SK-N-SH treated with all-trans-retinoic acid at 6 μM for 48 hours (cell line): ENCODE measurements at regions not wholly inside any gene's neighbourhood (a gene's known extent, or its start where the extent isn't known, plus 50 kb on each side); places are given as distances from the start of the nearest gene placed in this dataset.

Experiments
- ATAC-seq: fragments of 200-7000 bp; cut with Tn5 transposase; 3 replicates; pipeline ENCODE4 v1.9.1; 2020; ENCODE audit warnings: mild to moderate bottlenecking, moderate library complexity
- CSDC2 ChIP-seq: fragments of 250-450 bp; sonication (Bioruptor Pico); IDR thresholded peaks from 2 replicates; pipeline ENCODE4 v1.5.0; 2020; ENCODE audit warnings: mild to moderate bottlenecking, moderate library complexity
- ISL1 ChIP-seq: fragments of 250-450 bp; sonication (Bioruptor Pico); IDR thresholded peaks from 2 replicates; pipeline ENCODE4 v2.1.2; 2022; ENCODE audit warnings: mild to moderate bottlenecking, moderate library complexity
- OSR1 ChIP-seq: fragments of 250-450 bp; sonication (Bioruptor Pico); IDR thresholded peaks from 2 replicates; pipeline ENCODE4 v1.8.0; 2022; ENCODE audit warnings: moderate library complexity, mild to moderate bottlenecking, inconsistent platforms
- PPARA ChIP-seq: fragments of 250-450 bp; sonication (Bioruptor Pico); IDR thresholded peaks from 2 replicates; pipeline ENCODE4 v1.5.0; 2020; ENCODE audit warnings: mild to moderate bottlenecking, borderline replicate concordance
- RARB ChIP-seq: fragments of 250-450 bp; sonication (Bioruptor Pico); IDR thresholded peaks from 2 replicates; pipeline ENCODE4 v1.8.0; 2021; ENCODE audit warnings: mild to moderate bottlenecking, moderate library complexity
- SNAI2 ChIP-seq: fragments of 250-450 bp; sonication (Bioruptor Pico); IDR thresholded peaks from 2 replicates; pipeline ENCODE4 v1.5.0; 2020; ENCODE audit warnings: mild to moderate bottlenecking, moderate library complexity
- TCF4 ChIP-seq: fragments of 250-450 bp; sonication (Bioruptor Pico); IDR thresholded peaks from 2 replicates; pipeline ENCODE4 v1.8.0; 2021; ENCODE audit warnings: mild to moderate bottlenecking, moderate library complexity, borderline replicate concordance
- ZC3H10 ChIP-seq: fragments of 250-450 bp; sonication (Bioruptor Pico); IDR thresholded peaks from 2 replicates; pipeline ENCODE4 v1.5.1; 2021; ENCODE audit warnings: mild to moderate bottlenecking, moderate library complexity
- ZFP30 ChIP-seq: fragments of 450-650 bp; formaldehyde crosslinking; IDR thresholded peaks from 2 replicates; pipeline ENCODE4 v1.5.0; 2022; ENCODE audit warnings: mild to moderate bottlenecking, moderate library complexity
- ZNF565 ChIP-seq: fragments of 450-650 bp; formaldehyde crosslinking; conservative IDR thresholded peaks from 2 replicates; pipeline ENCODE4 v1.5.0; 2020; ENCODE audit warnings: low read depth, mild to moderate bottlenecking, moderate library complexity
- TF ChIP-seq, protein P1 (sequence below): fragments of 250-450 bp; sonication (Bioruptor Pico); IDR thresholded peaks from 2 replicates; pipeline ENCODE4 v1.5.1; 2021; ENCODE audit warnings: mild to moderate bottlenecking, moderate library complexity
- TF ChIP-seq, protein P2 (sequence below): fragments of 250-450 bp; sonication (Bioruptor Pico); IDR thresholded peaks from 2 replicates; pipeline ENCODE4 v1.8.0; 2021; ENCODE audit warnings: low read depth, mild to moderate bottlenecking, moderate library complexity, borderline replicate concordance
- TF ChIP-seq, protein P3 (sequence below): fragments of 250-450 bp; sonication (Bioruptor Pico); IDR thresholded peaks from 2 replicates; pipeline ENCODE4 v1.5.0; 2020; ENCODE audit warnings: mild to moderate bottlenecking, moderate library complexity
- TF ChIP-seq, protein P4 (sequence below): fragments of 250-450 bp; sonication (Bioruptor Pico); IDR thresholded peaks from 2 replicates; pipeline ENCODE4 v1.5.1; 2020; ENCODE audit warnings: low read depth, mild to moderate bottlenecking, moderate library complexity
- TF ChIP-seq, protein P5 (sequence below): fragments of 250-450 bp; sonication (Bioruptor Pico); IDR thresholded peaks from 2 replicates; pipeline ENCODE4 v1.8.0; 2020; ENCODE audit warnings: mild to moderate bottlenecking, moderate library complexity, borderline replicate concordance

DNA sequence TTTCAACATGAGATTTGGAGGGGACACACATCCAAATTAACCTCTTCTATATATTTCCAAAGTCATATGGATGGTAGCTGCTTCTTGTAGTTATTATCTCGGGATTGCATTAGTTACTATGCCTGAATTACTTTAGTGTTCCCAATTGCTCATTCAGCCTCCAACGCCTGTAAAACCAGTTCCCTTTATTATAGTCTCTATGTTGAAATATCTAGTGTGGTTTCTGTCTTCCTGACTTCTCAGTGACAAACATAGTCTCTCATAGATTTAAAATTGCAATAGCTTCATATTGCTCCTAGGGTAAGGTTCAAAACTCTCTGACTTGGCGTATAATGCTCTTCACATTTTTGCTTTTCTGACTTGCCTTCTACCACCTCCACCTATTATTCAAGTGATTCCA, 366.4 kb downstream of the CASP12 start:
- TF ChIP-seq RARB (CRISPR knock-in tag) (no peak), ZNF565 (no peak), ZC3H10 (CRISPR knock-in tag) (no peak)
- TF ChIP-seq, protein P1, sequence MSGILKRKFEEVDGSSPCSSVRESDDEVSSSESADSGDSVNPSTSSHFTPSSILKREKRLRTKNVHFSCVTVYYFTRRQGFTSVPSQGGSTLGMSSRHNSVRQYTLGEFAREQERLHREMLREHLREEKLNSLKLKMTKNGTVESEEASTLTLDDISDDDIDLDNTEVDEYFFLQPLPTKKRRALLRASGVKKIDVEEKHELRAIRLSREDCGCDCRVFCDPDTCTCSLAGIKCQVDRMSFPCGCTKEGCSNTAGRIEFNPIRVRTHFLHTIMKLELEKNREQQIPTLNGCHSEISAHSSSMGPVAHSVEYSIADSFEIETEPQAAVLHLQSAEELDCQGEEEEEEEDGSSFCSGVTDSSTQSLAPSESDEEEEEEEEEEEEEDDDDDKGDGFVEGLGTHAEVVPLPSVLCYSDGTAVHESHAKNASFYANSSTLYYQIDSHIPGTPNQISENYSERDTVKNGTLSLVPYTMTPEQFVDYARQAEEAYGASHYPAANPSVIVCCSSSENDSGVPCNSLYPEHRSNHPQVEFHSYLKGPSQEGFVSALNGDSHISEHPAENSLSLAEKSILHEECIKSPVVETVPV (CRISPR knock-in tag), result no peak
- TF ChIP-seq, protein P2, sequence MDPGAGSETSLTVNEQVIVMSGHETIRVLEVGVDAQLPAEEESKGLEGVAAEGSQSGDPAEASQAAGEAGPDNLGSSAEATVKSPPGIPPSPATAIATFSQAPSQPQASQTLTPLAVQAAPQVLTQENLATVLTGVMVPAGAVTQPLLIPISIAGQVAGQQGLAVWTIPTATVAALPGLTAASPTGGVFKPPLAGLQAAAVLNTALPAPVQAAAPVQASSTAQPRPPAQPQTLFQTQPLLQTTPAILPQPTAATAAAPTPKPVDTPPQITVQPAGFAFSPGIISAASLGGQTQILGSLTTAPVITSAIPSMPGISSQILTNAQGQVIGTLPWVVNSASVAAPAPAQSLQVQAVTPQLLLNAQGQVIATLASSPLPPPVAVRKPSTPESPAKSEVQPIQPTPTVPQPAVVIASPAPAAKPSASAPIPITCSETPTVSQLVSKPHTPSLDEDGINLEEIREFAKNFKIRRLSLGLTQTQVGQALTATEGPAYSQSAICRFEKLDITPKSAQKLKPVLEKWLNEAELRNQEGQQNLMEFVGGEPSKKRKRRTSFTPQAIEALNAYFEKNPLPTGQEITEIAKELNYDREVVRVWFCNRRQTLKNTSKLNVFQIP (CRISPR knock-in tag), result no peak
- no peak for ATAC-seq

DNA sequence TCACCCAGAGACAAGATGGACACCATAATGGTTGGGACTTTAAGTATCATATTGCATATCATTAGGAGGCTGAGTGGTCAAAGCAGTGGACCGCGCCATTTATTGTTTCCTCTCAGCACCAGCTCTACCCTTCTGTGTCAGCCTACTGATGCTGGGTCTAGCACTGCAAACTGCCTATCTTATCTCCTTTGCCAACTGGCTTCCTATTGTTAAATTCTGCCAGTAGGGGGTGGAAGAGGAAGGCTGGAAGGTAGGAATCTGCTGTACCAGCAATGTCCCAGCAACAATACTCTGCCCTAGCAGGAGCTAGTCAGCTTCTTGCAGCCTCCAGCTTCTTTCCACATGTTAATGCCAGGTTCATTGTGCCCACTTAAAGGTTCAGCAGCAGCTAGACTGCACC, 367.1 kb upstream of the PDGFD start:
- peak; percentile 40; the same call in 2 of the 3 replicates for ATAC-seq

DNA sequence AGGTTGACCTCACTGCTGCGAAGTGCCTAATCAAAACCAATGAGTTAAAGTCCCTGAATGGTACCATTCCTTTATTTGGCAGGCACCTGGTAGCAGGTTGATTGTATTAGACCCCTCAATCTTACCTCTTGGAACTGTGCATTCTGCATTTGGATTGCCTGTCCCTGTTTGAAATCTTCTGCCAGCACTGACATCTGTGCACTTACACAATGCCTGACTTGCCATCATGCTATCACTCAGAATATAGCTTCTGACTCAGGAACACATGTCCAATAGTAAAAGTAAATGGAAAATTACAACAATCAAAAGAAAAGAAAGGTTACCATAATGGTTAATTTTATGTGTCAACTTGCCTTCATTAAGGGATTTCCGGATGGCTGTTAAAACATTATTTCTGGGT, 366.0 kb upstream of the PDGFD start:
- TF ChIP-seq ZC3H10 (CRISPR knock-in tag) (no peak), ISL1 (CRISPR knock-in tag) (no peak), ZFP30 (no peak)
- TF ChIP-seq, protein P1 (CRISPR knock-in tag), result no peak
- no peak for ATAC-seq

More for the DNA sequence above, 367.1 kb upstream of the PDGFD start:
- TF ChIP-seq ZNF565 (no peak), ISL1 (CRISPR knock-in tag) (no peak), TCF4 (no peak), PPARA (CRISPR knock-in tag) (no peak), ZC3H10 (CRISPR knock-in tag) (no peak), OSR1 (CRISPR knock-in tag) (no peak)
- TF ChIP-seq, protein P1 (CRISPR knock-in tag), result no peak
- TF ChIP-seq, protein P3, sequence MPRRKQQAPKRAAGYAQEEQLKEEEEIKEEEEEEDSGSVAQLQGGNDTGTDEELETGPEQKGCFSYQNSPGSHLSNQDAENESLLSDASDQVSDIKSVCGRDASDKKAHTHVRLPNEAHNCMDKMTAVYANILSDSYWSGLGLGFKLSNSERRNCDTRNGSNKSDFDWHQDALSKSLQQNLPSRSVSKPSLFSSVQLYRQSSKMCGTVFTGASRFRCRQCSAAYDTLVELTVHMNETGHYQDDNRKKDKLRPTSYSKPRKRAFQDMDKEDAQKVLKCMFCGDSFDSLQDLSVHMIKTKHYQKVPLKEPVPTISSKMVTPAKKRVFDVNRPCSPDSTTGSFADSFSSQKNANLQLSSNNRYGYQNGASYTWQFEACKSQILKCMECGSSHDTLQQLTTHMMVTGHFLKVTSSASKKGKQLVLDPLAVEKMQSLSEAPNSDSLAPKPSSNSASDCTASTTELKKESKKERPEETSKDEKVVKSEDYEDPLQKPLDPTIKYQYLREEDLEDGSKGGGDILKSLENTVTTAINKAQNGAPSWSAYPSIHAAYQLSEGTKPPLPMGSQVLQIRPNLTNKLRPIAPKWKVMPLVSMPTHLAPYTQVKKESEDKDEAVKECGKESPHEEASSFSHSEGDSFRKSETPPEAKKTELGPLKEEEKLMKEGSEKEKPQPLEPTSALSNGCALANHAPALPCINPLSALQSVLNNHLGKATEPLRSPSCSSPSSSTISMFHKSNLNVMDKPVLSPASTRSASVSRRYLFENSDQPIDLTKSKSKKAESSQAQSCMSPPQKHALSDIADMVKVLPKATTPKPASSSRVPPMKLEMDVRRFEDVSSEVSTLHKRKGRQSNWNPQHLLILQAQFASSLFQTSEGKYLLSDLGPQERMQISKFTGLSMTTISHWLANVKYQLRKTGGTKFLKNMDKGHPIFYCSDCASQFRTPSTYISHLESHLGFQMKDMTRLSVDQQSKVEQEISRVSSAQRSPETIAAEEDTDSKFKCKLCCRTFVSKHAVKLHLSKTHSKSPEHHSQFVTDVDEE (CRISPR knock-in tag), result no peak

DNA sequence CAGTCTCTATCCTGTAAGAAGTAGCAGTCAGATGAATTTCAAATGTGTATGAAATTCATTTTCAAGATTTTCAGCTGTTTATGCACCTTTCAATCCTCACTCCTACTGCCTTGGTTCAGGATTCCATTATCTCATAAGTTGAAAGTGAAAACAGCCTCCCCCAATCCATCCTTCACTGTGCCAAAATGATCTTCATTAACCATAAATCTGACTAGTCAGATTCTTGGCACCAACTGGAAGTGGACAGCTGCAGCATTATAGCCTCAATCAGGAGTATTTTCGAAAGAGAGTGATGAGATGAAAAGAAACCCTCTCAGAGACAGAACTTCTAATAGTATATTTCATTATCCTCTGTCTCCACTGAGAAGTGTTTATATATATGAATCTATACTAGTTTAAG, 365.3 kb upstream of the PDGFD start:
- TF ChIP-seq ISL1 (CRISPR knock-in tag) (peak; percentile 82), TCF4 (no peak), ZFP30 (no peak), PPARA (CRISPR knock-in tag) (no peak), CSDC2 (peak; percentile 50; the same call in 1 of the 2 replicates), ZNF565 (no peak), SNAI2 (CRISPR knock-in tag) (no peak)
- TF ChIP-seq, protein P4, sequence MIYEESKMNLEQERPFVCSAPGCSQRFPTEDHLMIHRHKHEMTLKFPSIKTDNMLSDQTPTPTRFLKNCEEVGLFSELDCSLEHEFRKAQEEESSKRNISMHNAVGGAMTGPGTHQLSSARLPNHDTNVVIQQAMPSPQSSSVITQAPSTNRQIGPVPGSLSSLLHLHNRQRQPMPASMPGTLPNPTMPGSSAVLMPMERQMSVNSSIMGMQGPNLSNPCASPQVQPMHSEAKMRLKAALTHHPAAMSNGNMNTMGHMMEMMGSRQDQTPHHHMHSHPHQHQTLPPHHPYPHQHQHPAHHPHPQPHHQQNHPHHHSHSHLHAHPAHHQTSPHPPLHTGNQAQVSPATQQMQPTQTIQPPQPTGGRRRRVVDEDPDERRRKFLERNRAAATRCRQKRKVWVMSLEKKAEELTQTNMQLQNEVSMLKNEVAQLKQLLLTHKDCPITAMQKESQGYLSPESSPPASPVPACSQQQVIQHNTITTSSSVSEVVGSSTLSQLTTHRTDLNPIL (CRISPR knock-in tag), result no peak
- TF ChIP-seq, protein P5, sequence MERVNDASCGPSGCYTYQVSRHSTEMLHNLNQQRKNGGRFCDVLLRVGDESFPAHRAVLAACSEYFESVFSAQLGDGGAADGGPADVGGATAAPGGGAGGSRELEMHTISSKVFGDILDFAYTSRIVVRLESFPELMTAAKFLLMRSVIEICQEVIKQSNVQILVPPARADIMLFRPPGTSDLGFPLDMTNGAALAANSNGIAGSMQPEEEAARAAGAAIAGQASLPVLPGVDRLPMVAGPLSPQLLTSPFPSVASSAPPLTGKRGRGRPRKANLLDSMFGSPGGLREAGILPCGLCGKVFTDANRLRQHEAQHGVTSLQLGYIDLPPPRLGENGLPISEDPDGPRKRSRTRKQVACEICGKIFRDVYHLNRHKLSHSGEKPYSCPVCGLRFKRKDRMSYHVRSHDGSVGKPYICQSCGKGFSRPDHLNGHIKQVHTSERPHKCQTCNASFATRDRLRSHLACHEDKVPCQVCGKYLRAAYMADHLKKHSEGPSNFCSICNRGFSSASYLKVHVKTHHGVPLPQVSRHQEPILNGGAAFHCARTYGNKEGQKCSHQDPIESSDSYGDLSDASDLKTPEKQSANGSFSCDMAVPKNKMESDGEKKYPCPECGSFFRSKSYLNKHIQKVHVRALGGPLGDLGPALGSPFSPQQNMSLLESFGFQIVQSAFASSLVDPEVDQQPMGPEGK (CRISPR knock-in tag), result no peak
- TF ChIP-seq, protein P3 (CRISPR knock-in tag), result no peak
- TF ChIP-seq, protein P2 (CRISPR knock-in tag), result no peak
- ATAC-seq, result no peak; the same call in 2 of the 3 replicates
